ENCODE measurements at regions not wholly inside any gene's neighbourhood (a gene's known extent, or its start where the extent isn't known, plus 50 kb on each side); places are given as distances from the start of the nearest gene placed in this dataset.
A peak's percentile ranks its signal among the peaks of the same experiment; 100 is the strongest.
"Not testable (repeated sequence)": the region's sequence is repeated elsewhere in the genome, so short reads cannot be mapped to it uniquely, and the experiment has no call there.

DNA sequence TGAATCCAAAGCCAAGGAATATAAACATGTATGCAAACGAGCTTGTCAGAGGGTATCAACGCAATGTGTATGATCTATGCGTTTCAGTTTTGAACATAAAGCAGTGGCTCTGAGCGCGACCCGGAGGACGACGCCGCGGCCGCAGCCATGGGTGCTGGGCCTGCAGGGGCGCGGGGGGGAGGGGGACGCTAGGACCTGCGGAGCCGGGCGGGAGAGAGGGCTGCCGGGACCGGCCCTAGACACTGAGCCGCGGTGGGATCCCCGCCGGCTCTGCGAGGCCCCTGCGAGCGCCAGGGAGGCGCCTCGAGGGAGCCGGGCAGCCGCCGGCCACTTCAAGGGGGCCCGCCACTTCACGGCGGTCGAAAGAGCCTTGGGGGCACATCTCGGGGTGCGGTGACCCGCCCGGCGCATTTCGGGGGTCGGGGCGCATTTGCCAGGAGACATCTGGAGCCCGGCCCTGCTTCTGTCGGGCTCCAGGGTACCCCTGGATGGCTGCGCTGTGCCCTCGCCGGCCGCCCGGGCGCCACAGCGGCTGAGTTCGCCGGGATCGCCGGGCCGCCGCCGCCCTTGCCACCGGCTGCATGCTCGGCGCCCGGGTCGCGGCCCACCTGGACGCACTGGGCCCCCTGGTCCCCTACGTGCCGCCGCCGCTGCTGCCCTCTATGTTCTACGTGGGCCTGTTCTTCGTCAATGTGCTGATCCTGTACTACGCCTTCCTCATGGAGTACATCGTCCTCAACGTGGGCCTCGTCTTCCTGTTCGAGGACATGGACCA, 71.9 kb upstream of the NIPA1 start:
- H3K4me1 ChIP-seq (ENCODE audit: low read depth); intact Hi-C loops (cut with DNase I, micrococcal nuclease); H3K4me3 ChIP-seq; H3K36me3 ChIP-seq (ENCODE audit: low read depth); DNase-seq; H3K9me3 ChIP-seq: not testable (repeated sequence)
- peak; percentile 43 for ATAC-seq

GRCh38 chr15:22715133-22715845, 71.2 kb upstream of the NIPA1 start:
- ATAC-seq; intact Hi-C loops (cut with DNase I, micrococcal nuclease); H3K4me3 ChIP-seq; H3K4me1 ChIP-seq (ENCODE audit: low read depth); H3K9me3 ChIP-seq; H3K36me3 ChIP-seq (ENCODE audit: low read depth); DNase-seq: not testable (repeated sequence)

DNA sequence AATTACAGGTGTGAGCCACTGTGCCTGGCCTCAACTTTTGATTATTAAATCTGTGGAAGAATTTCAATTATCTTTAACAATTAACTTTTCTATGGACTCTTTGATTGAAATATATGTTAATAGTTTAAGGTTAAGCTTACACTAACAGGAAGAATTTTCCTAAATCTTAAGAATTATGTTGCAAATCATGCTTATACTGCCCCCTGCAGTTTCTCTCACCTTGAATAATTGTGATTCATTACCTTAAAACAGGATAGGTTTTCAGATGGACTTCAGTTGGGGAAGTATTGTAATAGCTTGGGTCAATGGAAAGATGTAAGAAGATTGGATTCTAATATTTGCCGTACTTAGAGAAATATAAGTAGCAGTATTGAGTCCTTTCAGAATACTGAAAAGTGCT, 66.5 kb upstream of the NIPA1 start:
- H3K9me3 ChIP-seq; ATAC-seq; H3K4me3 ChIP-seq; H3K36me3 ChIP-seq (ENCODE audit: low read depth); H3K4me1 ChIP-seq (ENCODE audit: low read depth); intact Hi-C loops (cut with DNase I, micrococcal nuclease): not testable (repeated sequence)
- peak in 1 of 3 donors; percentile 32 for DNase-seq

DNA sequence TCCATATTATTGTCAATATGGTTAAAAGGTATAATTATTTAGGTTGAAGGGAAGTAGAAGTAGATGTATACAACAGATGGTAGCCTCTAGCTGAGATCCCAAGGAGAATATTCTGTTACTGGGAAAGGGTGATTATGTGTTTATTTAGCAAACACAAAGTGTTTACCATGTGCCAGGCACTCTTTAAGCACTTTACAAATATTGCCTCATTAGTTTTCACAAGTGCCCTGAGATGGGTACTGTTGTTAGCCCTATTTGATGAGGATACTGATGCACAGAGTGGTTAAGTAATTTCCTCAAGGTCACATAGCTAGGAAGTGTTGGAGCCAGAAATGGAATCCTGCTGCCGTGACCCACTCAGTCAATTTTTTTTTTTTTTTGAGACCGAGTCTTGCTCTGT, 60.3 kb upstream of the NIPA1 start:
- H3K9me3 ChIP-seq, ATAC-seq: not testable (repeated sequence)

GRCh38 chr15:22735067-22735466, 51.4 kb upstream of the NIPA1 start:
- intact Hi-C loops (cut with DNase I, micrococcal nuclease); DNase-seq; ATAC-seq: not testable (repeated sequence)

More for the DNA sequence above, 60.3 kb upstream of the NIPA1 start:
- H3K4me3 ChIP-seq; H3K4me1 ChIP-seq (ENCODE audit: low read depth); H3K36me3 ChIP-seq (ENCODE audit: low read depth); intact Hi-C loops (cut with DNase I, micrococcal nuclease); DNase-seq: not testable (repeated sequence)

DNA sequence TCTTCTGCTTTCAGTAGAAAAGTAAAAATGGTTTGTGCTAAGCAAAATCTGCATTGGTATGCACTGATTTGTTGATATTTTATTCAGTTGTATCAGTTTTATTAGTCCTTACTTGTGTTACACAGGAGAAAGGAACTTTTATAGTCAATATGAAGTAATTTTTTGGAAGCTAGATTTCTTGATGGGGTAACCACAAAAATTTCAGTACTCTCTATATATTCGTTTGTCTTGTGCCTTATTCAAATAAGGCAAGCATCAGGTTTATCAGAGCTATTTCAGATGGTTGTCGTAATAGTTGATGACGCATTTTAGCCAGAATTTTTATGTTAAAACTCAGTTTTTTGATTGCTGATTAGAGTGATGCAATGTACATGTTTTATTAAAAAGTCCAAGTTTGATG, 50.7 kb upstream of the NIPA1 start:
- intact Hi-C loops (cut with DNase I, micrococcal nuclease), result no loop called here
- H3K36me3 ChIP-seq (ENCODE audit: low read depth), result no peaks in the 10 kb centered on the region
- H3K4me3 ChIP-seq, result no peak overlapping the region
- DNase-seq (no peak), ATAC-seq (no peak)
- no peaks in the 10 kb centered on the region for H3K9me3 ChIP-seq
- H3K4me1 ChIP-seq (ENCODE audit: low read depth), result no peaks in the 10 kb centered on the region
- TF ChIP-seq, protein P1, sequence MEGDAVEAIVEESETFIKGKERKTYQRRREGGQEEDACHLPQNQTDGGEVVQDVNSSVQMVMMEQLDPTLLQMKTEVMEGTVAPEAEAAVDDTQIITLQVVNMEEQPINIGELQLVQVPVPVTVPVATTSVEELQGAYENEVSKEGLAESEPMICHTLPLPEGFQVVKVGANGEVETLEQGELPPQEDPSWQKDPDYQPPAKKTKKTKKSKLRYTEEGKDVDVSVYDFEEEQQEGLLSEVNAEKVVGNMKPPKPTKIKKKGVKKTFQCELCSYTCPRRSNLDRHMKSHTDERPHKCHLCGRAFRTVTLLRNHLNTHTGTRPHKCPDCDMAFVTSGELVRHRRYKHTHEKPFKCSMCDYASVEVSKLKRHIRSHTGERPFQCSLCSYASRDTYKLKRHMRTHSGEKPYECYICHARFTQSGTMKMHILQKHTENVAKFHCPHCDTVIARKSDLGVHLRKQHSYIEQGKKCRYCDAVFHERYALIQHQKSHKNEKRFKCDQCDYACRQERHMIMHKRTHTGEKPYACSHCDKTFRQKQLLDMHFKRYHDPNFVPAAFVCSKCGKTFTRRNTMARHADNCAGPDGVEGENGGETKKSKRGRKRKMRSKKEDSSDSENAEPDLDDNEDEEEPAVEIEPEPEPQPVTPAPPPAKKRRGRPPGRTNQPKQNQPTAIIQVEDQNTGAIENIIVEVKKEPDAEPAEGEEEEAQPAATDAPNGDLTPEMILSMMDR (IDR thresholded peaks at IDR 0.05), result no peak

More at GRCh38 chr15:22735067-22735466, 51.4 kb upstream of the NIPA1 start:
- H3K36me3 ChIP-seq (ENCODE audit: low read depth); H3K4me3 ChIP-seq; H3K4me1 ChIP-seq (ENCODE audit: low read depth); H3K9me3 ChIP-seq: not testable (repeated sequence)

DNA sequence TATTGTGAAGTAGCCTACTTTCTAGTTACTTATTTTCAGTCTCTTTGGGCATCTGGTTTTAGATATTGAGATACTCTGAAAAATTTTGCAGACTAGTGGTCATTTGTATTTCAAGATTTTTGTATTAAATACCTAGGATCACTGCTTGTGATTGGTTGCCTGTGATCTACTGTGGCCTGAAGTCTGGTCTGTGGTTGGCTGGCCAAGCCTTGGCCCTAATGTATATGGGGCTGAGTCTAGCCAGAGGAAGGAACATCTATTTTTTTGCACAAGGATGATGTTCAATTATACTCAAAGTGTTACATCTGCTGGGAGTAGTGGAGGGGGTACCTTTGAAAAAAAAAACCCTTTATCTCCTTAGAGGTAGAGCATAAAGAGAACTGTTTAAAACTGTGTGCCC, 50.2 kb upstream of the NIPA1 start:
- H3K4me1 ChIP-seq (ENCODE audit: low read depth); ATAC-seq; DNase-seq; intact Hi-C loops (cut with DNase I, micrococcal nuclease); H3K4me3 ChIP-seq; H3K9me3 ChIP-seq; H3K36me3 ChIP-seq (ENCODE audit: low read depth): not testable (repeated sequence)

Measured in mucosa of descending colon (tissue), 3 donors.